HEK293 (cell line): ENCODE measurements at regions not wholly inside any gene's neighbourhood (a gene's known extent, or its start where the extent isn't known, plus 50 kb on each side); places are given as distances from the start of the nearest gene placed in this dataset.

Source experiments
- CTCF ChIA-PET: fragments of 350-600 bp; formaldehyde crosslinking; extraction: SDS; loops from one replicate; lab custom pipeline; 2021; ENCODE audit warnings: antibody characterized with exemption; lab: Yijun Ruan, JAX
- POLR2A ChIA-PET: fragments of 300-600 bp; formaldehyde crosslinking; extraction: SDS; loops from one replicate; lab custom pipeline; 2020; ENCODE audit warnings: antibody characterized with exemption, inconsistent platforms; lab: Yijun Ruan, JAX
- H3K27ac ChIP-seq: fragments of 200-500 bp; sonication (Bioruptor generic); 2 replicates; pipeline ENCODE4 v1.5.1; 2014; ENCODE audit warnings: low read depth, low read length, control low read depth, inconsistent platforms; ENCODE audit errors: extremely low read depth
- H3K36me3 ChIP-seq, 2 experiments: fragments of 200-500 bp in 1 of 2; sonication (Bioruptor generic) in 1 of 2; 1 replicate in 1 of 2; 2 replicates in 1 of 2; pipeline ENCODE4 v1.5.1; 2014 to 2017; ENCODE audit warnings: inconsistent platforms in 2 of 2, low read length in 2 of 2; ENCODE audit not compliant: control insufficient read depth in 2 of 2, insufficient read depth in 1 of 2
- H3K4me1 ChIP-seq: fragments of 200-500 bp; sonication (Bioruptor generic); 2 replicates; pipeline ENCODE4 v1.5.1; 2014; ENCODE audit warnings: mild to moderate bottlenecking, low read length, inconsistent platforms; ENCODE audit not compliant: control insufficient read depth, insufficient read depth
- H3K4me3 ChIP-seq: 2 replicates; pipeline ENCODE4 v1.5.1; 2011; ENCODE audit warnings: low read depth, mild to moderate bottlenecking, control low read depth, low read length, moderate library complexity
- H3K9me3 ChIP-seq: fragments of 200-500 bp; sonication (Bioruptor generic); 2 replicates; pipeline ENCODE4 v1.5.1; 2014; ENCODE audit warnings: low read depth, low read length, inconsistent platforms; ENCODE audit not compliant: control insufficient read depth, insufficient read depth
- BCL11A ChIP-seq: fragments of 450-650 bp; formaldehyde crosslinking; IDR thresholded peaks from 2 replicates; pipeline ENCODE4 v1.5.1; 2016; ENCODE audit warnings: low read depth, missing biosample characterization, missing genetic modification characterization
- GLI4 ChIP-seq: fragments of 450-650 bp; formaldehyde crosslinking; IDR thresholded peaks from 2 replicates; pipeline ENCODE4 v1.5.1; 2016; ENCODE audit warnings: missing biosample characterization, missing genetic modification characterization
- SETDB1 ChIP-seq: IDR thresholded peaks from one replicate; pipeline ENCODE4 v1.6.1; 2017; ENCODE audit warnings: mild to moderate bottlenecking, low read length, moderate library complexity, mixed read lengths; ENCODE audit not compliant: insufficient read length
- YY1 ChIP-seq: fragments of 450-650 bp; formaldehyde crosslinking; IDR thresholded peaks from 2 replicates; pipeline ENCODE4 v1.5.1; 2018; ENCODE audit warnings: missing biosample characterization, missing genetic modification characterization
- ZBTB11 ChIP-seq: fragments of 450-650 bp; formaldehyde crosslinking; conservative IDR thresholded peaks from 2 replicates; pipeline ENCODE4 v1.5.1; 2016; ENCODE audit warnings: low read depth, missing biosample characterization, missing genetic modification characterization
- ZFP69B ChIP-seq: fragments of 450-650 bp; formaldehyde crosslinking; IDR thresholded peaks from 2 replicates; pipeline ENCODE4 v1.5.1; 2016; ENCODE audit warnings: missing biosample characterization, missing genetic modification characterization
- ZNF221 ChIP-seq: fragments of 450-650 bp; formaldehyde crosslinking; IDR thresholded peaks from 2 replicates; pipeline ENCODE4 v1.5.1; 2017; ENCODE audit warnings: missing biosample characterization, missing genetic modification characterization, borderline replicate concordance
- ZNF37A ChIP-seq: fragments of 450-650 bp; IDR thresholded peaks from 2 replicates; pipeline ENCODE4 v1.5.1; 2018; ENCODE audit warnings: missing biosample characterization, missing genetic modification characterization
- ZNF391 ChIP-seq: fragments of 450-650 bp; formaldehyde crosslinking; IDR thresholded peaks from 2 replicates; pipeline ENCODE4 v1.5.1; 2016; ENCODE audit warnings: low read depth, missing biosample characterization, missing genetic modification characterization, borderline replicate concordance
- ZNF404 ChIP-seq: fragments of 450-650 bp; formaldehyde crosslinking; IDR thresholded peaks from 2 replicates; pipeline ENCODE4 v1.5.1; 2017; ENCODE audit warnings: missing biosample characterization, missing genetic modification characterization
- ZNF473 ChIP-seq: fragments of 450-650 bp; formaldehyde crosslinking; IDR thresholded peaks from 2 replicates; pipeline ENCODE4 v1.5.1; 2017; ENCODE audit warnings: missing biosample characterization, missing genetic modification characterization
- ZNF510 ChIP-seq: fragments of 450-650 bp; formaldehyde crosslinking; IDR thresholded peaks from 2 replicates; pipeline ENCODE4 v1.5.1; 2018; ENCODE audit warnings: mild to moderate bottlenecking, missing genetic modification characterization, missing biosample characterization; ENCODE audit not compliant: insufficient replicate concordance
- ZNF530 ChIP-seq: fragments of 450-650 bp; formaldehyde crosslinking; IDR thresholded peaks from 2 replicates; pipeline ENCODE4 v1.5.1; 2016; ENCODE audit warnings: low read depth, missing biosample characterization, missing genetic modification characterization
- ZNF558 ChIP-seq: fragments of 450-650 bp; formaldehyde crosslinking; IDR thresholded peaks from 2 replicates; pipeline ENCODE4 v1.5.1; 2016; ENCODE audit warnings: missing biosample characterization, missing genetic modification characterization
- ZNF600 ChIP-seq: fragments of 450-650 bp; formaldehyde crosslinking; IDR thresholded peaks from 2 replicates; pipeline ENCODE4 v1.5.1; 2016; ENCODE audit warnings: missing biosample characterization, missing genetic modification characterization
- ZNF610 ChIP-seq: fragments of 450-650 bp; formaldehyde crosslinking; IDR thresholded peaks from 2 replicates; pipeline ENCODE4 v1.5.1; 2016; ENCODE audit warnings: missing biosample characterization, missing genetic modification characterization, borderline replicate concordance
- ZNF624 ChIP-seq: fragments of 450-650 bp; formaldehyde crosslinking; IDR thresholded peaks from 2 replicates; pipeline ENCODE4 v1.5.1; 2017; ENCODE audit warnings: missing biosample characterization, missing genetic modification characterization
- ZNF654 ChIP-seq: fragments of 450-650 bp; formaldehyde crosslinking; IDR thresholded peaks from 2 replicates; pipeline ENCODE4 v1.5.1; 2016; ENCODE audit warnings: low read depth, missing biosample characterization, missing genetic modification characterization
- ZNF664 ChIP-seq: fragments of 450-650 bp; formaldehyde crosslinking; IDR thresholded peaks from 2 replicates; pipeline ENCODE4 v1.5.1; 2016; ENCODE audit warnings: missing biosample characterization, missing genetic modification characterization
- ZNF777 ChIP-seq: fragments of 450-650 bp; formaldehyde crosslinking; IDR thresholded peaks from 2 replicates; pipeline ENCODE4 v1.5.1; 2017; ENCODE audit warnings: missing biosample characterization, missing genetic modification characterization, borderline replicate concordance
- ZNF791 ChIP-seq: fragments of 450-650 bp; formaldehyde crosslinking; IDR thresholded peaks from 2 replicates; pipeline ENCODE4 v1.5.1; 2016; ENCODE audit warnings: missing biosample characterization, missing genetic modification characterization
- ZNF837 ChIP-seq: fragments of 450-650 bp; formaldehyde crosslinking; IDR thresholded peaks from 2 replicates; pipeline ENCODE4 v1.5.1; 2016; ENCODE audit warnings: missing biosample characterization, missing genetic modification characterization
- TF ChIP-seq, protein P1 (sequence below): fragments of 450-650 bp; formaldehyde crosslinking; IDR thresholded peaks from 2 replicates; pipeline ENCODE4 v1.5.1; 2016; ENCODE audit warnings: missing biosample characterization, missing genetic modification characterization, borderline replicate concordance

DNA sequence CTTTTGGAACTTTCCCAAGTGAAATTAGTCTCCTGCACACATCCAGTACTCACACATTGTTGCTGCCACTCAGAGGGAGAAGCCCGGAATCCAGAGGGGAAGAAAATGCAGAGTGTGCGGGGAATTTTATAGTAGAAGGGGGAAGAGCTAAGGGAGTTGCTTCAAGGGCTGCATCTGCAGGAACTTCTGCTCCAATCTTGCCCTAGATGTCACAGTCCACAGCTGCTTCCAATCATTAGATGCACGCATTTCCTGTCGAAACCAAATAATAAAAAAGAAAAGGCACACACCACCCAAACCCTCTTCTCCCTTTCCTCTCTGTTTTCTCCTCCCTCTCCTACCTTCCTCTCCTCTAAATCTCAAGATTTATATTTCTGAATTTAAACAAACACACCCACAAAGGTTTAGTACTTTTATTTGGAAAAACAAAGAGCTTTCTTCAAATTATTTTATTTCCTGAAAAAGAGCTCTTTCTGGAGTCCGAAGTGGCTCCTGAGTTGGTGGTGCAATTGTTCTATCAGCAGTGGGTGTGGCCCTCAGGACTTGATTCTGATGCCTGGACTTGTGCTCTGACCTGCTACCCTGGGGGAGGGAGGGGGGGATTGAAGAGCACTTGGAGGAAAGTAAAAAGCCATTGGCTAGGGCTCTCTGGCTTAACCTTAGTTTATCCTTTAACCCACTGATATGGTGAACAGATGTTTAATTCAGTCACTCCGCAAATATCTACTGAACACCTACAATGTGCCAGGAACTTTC, 72.0 kb downstream of the KCNE4 start:
- ChIA-PET CTCF (no interaction called here), POLR2A (interaction anchor here (0.7 kb wide), 1 partner anchor 144 kb away, joined by 4 read pairs; no protein-coding TSS in a partner anchor)

DNA sequence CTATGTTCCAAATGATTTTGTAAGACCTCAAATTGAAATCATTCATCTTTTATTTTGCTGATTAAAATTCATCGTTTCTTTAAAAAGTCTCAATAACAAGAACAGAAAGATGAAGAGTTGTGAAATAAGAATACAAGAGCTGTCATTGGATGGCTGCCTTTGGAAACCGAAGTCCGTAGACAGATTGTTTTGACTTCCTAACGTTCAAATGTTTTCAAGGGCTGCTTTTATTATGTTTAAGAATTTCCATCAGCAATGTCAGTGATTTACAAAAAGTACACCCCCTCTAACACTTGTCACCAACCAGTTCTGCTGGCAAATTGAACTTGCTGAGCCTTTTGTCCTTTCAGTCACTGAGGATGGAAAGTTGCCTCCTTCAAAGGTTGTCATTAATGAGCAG, 89.6 kb downstream of the KCNE4 start:
- no peak for TF ChIP-seq ZNF777 (tag by site-specific recombination)
- no peak for TF ChIP-seq ZNF530 (tag by site-specific recombination)
- TF ChIP-seq ZNF37A (tag by site-specific recombination): no peak
- TF ChIP-seq ZNF221 (tag by site-specific recombination): no peak
- no peak for TF ChIP-seq ZFP69B (tag by site-specific recombination)
- TF ChIP-seq ZNF600: no peak
- TF ChIP-seq, all 188 proteins: peak for 0
- no peaks in the 10 kb centered on the region for H3K4me1 ChIP-seq
- H3K4me3 ChIP-seq: no peak overlapping the region
- ChIA-PET POLR2A (no interaction called here), CTCF (no interaction called here)
- no peaks in the 10 kb centered on the region for H3K36me3 ChIP-seq
- H3K9me3 ChIP-seq: no peaks in the 10 kb centered on the region
- no peak overlapping the region for H3K27ac ChIP-seq

More for the DNA sequence above, 72.0 kb downstream of the KCNE4 start:
- no peak overlapping the region for H3K27ac ChIP-seq
- H3K9me3 ChIP-seq: no peaks in the 10 kb centered on the region
- H3K4me1 ChIP-seq: no peaks in the 10 kb centered on the region
- H3K4me3 ChIP-seq: no peak overlapping the region
- no peaks in the 10 kb centered on the region for H3K36me3 ChIP-seq
- no peak for TF ChIP-seq GLI4 (tag by site-specific recombination)

- TF ChIP-seq ZNF510 (tag by site-specific recombination): no peak
- TF ChIP-seq, protein P1, sequence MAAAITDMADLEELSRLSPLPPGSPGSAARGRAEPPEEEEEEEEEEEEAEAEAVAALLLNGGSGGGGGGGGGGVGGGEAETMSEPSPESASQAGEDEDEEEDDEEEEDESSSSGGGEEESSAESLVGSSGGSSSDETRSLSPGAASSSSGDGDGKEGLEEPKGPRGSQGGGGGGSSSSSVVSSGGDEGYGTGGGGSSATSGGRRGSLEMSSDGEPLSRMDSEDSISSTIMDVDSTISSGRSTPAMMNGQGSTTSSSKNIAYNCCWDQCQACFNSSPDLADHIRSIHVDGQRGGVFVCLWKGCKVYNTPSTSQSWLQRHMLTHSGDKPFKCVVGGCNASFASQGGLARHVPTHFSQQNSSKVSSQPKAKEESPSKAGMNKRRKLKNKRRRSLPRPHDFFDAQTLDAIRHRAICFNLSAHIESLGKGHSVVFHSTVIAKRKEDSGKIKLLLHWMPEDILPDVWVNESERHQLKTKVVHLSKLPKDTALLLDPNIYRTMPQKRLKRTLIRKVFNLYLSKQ (tag by site-specific recombination): no peak
- TF ChIP-seq ZNF837 (tag by site-specific recombination): no peak
- no peak for TF ChIP-seq YY1 (tag by site-specific recombination)
- no peak for TF ChIP-seq ZBTB11
- TF ChIP-seq ZNF558: no peak
- TF ChIP-seq, all 188 proteins: peak for 0
- ChIA-PET CTCF (no interaction called here), POLR2A (no interaction called here)
- Histone ChIP-seq H3K4me1 (no peaks in the 10 kb centered on the region), H3K36me3 (no peaks in the 10 kb centered on the region), H3K27ac (no peak overlapping the region), H3K4me3 (no peak overlapping the region), H3K9me3 (no peaks in the 10 kb centered on the region)
Measured at GRCh38 chr2:223142118-223142517, 90.1 kb downstream of the KCNE4 start.

DNA sequence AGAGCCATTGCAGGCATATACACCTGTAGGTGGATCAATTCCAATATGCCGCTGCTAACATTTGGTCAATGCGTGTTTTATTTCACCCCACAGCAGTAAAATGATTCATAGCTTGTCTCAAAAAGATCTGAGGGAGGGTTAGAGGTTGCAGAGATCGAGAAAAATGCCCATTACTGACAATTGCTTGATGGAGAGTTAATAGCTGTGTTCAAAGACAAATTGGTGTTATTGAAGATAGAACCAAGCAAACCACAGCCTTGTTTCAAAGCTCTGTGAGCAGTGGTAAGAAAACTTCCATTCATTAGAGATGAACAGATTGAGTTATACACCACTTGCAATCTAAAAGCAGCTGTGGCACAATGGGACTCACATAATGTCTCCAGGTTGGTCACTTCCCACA, 95.4 kb downstream of the KCNE4 start:
- no peaks in the 10 kb centered on the region for H3K4me1 ChIP-seq
- POLR2A ChIA-PET: no interaction called here
- CTCF ChIA-PET: no interaction called here
- TF ChIP-seq ZNF610 (tag by site-specific recombination): no peak
- no peak for TF ChIP-seq ZNF664
- no peak for TF ChIP-seq ZNF624 (tag by site-specific recombination)
- TF ChIP-seq, protein P1 (tag by site-specific recombination): no peak
- TF ChIP-seq ZNF391 (tag by site-specific recombination): no peak
- no peak for TF ChIP-seq ZNF791 (tag by site-specific recombination)
- no peak for TF ChIP-seq ZNF404 (tag by site-specific recombination)
- TF ChIP-seq SETDB1: no peak
- no peak for TF ChIP-seq ZNF473 (tag by site-specific recombination)
- TF ChIP-seq BCL11A (tag by site-specific recombination): no peak
- no peak for TF ChIP-seq ZNF654 (tag by site-specific recombination)

More for the DNA sequence above, 95.4 kb downstream of the KCNE4 start:
- Histone ChIP-seq H3K9me3 (no peaks in the 10 kb centered on the region), H3K27ac (no peak overlapping the region), H3K36me3 (no peaks in the 10 kb centered on the region), H3K4me3 (no peak overlapping the region)
